ENCODE measurements at regions not wholly inside any gene's neighbourhood (a gene's known extent, or its start where the extent isn't known, plus 50 kb on each side); places are given as distances from the start of the nearest gene placed in this dataset.
"Not testable (repeated sequence)": the region's sequence is repeated elsewhere in the genome, so short reads cannot be mapped to it uniquely, and the experiment has no call there.

GRCh38 chr13:111479412-111479811, 159.0 kb downstream of the TEX29 start:
- DNase-seq = no peak

- peak; percentile 56 for DNase-seq
Measured at GRCh38 chr13:111480503-111480902, 160.1 kb downstream of the TEX29 start.

DNA sequence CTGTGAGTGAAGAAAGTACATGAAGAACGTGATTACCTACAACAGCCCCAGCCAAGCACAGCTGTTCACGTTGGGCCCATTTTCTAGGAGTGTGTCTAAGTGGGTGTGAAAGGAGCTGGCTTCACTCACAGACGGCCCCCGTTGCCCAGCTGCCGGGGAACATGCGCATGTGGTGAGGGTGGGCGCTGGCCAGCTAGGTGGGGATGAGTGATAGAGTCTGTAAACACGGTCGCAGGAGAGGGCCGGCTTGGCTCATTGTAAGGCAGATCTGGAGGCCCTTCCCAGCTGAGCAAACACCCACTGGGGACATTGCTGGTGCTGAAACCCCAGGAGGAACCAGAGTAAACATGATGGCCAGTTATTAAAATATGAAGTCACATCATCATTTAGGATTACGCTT, 160.5 kb downstream of the TEX29 start:
- peak; percentile 99 for DNase-seq

GRCh38 chr13:111482126-111482525, 161.7 kb downstream of the TEX29 start:
- DNase-seq = no peak

DNA sequence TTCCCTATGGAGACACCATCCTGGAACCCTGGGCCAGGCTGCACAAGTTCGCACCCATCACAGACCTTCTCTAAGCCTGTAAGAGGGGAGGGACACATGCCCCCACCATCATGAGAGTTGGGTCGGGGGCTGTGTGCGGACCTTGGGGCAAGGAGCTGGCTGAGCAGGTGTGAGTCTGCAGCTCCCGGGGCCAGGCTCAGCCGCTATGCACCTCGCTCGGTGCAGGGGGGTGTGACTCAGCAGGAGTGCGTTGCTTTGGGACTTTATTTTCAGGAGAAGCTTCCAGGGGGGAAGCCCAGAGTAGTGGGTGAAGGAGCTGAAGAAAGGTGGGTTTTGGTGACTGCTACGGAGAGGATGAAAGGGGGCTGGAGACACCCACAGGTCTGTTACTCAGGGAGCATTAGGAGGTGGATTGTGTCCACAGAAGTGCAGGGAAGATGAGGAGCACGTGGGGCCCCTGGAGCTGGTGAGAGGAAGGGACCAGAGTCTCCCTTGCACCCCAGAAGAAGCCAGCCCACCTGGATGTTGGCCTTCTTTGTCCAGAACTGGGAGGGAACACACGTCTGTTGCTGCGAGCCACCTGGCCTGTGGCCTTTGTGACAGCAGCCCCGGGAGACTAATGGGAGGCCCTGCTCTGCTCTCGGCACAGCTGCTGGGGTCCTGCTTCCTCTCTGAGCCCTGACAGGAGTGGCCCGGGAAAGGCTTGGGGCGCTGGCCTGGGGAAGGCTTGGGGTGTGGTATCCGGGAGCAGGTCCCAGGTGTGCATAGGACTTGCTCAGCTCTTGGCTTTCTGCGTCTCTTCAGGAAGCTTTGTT, 162.6 kb downstream of the TEX29 start:
- peak; percentile 86 for DNase-seq

GRCh38 chr13:111483621-111483987, 163.2 kb downstream of the TEX29 start:
- DNase-seq = no peak

- DNase-seq = peak; percentile 97
Measured at GRCh38 chr13:111484141-111484925, 163.9 kb downstream of the TEX29 start.

- DNase-seq = no peak
Measured at GRCh38 chr13:111484959-111485358, 164.5 kb downstream of the TEX29 start.

- no peak for DNase-seq
Measured at GRCh38 chr13:111485491-111486250, 165.2 kb downstream of the TEX29 start.

- DNase-seq = no peak
Measured at GRCh38 chr13:111486331-111486730, 165.9 kb downstream of the TEX29 start.

DNA sequence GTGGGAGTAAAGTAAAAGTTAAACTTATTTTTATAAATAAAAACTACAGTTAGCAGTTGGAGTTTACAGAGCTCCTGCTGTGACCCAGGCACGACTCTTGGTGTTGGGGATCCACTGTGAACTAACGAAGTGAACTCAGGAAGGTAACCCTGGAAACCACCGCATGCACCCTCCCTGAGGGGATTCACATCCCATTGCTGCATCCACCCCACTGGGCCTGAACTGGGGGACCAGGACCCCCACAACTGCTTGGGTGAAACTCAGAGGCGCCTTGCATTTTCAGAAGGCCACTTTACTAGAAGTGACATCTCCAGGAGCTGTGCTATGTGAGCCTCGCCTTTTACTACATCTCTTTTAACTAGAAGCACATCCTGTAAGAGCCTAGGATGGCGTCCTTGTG, 166.4 kb downstream of the TEX29 start:
- DNase-seq = no peak

DNA sequence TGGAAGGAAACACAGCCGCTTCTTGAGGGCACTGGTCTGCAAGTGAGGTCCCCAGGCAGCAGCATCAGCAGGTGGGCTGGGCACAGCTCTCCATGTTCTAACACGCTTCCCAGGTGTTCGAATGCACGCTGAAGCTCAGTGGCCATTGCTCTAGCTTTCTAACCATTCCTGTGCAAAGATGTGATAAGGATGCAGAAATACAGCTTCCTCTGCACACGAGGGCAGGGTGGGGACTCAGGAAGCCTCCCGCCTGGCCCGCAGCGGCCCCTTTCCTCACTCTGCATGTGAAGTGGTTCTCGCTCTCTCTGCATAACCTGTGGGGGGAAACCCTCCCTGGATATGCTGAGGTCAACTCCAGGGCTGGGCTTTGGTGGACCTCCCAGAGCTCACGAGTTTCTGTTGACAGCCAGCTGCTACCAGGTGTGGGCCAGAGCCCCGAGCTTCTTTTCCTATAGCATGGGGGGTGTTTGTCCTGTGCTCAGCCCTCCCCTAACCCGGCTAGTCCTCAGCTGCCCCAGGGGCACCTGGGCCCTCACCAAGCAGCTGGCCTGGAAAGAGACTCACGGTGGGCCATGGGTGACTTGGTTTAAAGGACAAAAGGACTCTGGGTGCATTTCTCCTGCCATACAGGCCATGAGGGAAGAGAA, 168.2 kb downstream of the TEX29 start:
- DNase-seq = no peak

DNA sequence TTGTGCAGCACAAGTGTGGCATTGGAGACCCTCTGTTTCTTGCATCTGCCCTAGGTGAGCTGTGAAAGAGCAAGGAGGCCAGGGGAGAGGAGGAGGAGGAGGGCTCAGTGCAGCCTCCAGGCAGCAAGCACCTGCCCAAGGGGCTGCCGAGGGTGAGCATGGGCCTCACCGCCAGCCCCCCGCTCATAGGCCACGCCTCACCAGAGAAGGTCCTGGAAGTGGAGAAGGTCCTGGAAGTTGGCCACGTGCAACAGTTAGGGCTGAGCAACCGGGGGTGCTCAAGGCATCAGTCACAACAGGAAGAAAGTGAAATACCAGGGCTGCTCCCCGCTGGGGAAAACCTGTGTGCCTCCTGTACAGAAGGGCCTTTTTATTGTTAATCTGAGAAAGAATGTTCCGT, 168.9 kb downstream of the TEX29 start:
- no peak for DNase-seq

DNA sequence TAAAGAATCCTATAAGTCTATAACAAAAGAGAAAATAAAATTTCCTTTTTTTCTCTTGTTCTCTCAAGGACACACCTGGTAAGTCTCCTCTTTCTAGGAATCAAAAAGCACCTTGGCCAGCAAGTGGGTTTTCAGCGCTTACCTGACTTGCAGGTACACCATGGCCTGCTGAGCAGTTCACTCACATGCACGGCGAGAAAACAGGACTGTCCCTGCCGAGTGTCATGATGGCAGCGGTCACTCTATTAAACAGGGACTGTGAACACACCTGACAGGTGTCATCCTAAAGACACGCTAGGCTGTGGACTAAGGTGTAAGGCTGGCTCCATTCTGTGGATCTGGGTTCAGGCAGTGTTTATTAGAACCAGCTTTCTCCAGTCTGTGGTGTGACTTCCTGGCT, 170.2 kb downstream of the TEX29 start:
- no peak for DNase-seq

DNA sequence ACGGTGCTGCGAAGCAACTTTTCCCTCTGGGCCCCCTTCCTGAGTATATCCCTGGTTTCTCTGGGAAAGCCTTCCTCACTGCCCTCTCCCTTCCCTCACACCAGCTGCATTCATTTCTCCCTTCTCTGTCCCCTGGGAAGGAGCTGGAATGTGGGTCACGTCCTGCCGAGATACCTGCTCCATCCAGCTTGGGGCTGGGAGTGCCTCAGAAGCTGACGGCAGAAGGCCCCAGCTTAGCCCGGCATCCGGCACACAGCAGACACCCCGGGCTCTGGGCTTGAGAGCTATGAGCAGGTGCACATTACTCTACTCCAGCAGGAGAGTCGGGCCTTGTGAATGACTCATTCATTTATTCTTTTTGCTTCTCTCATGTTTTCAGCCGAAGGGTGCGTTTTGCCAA, 170.6 kb downstream of the TEX29 start:
- no peak for DNase-seq

DNA sequence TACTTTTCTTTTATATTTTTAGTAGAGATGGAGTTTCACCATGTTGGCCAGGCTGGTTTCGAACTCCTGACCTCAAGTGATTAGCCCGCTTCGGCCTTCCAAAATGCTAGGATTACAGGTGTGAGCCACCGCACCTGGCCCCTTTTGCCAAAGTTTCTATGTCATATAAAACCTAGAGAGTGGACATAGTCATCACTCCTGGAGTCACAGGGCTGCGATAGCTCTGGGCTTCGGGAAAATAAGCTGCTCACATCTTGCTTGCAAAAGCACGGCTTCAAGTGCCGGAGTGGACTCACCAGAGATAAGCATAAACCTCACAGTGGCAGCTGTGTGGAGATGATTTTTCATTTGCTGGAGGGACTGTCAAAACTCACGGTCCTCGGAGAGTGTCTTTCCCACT, 171.2 kb downstream of the TEX29 start:
- DNase-seq = no peak

DNA sequence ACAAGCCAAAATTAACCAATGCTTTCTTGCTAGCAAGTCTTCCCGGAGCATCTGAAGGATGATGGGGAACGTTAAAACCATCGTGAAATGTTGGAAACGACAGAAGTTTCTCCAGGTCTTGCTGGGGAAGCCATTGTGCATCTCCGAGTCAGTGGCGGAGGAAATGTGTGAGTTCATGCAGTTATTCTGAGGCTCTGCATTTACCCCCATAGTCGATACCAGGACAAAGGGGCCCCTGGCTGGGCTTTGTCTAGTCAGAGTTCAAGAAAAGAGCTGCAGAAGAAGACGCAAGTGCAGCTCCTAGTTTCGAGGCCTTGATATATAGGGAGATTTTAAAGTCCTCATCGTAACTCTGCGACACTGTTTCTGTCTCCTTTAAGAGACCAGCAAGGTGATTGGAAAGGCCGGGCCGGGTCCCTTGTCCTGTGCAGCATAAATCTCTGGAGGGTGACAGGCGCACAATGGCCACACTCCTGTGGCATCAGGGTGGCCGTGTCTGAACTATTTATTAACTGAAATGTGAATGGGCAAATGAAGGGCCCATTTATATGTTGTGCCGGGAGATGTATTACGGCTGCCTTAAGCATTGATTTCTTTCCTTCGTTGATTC, 172.0 kb downstream of the TEX29 start:
- no peak for DNase-seq

DNA sequence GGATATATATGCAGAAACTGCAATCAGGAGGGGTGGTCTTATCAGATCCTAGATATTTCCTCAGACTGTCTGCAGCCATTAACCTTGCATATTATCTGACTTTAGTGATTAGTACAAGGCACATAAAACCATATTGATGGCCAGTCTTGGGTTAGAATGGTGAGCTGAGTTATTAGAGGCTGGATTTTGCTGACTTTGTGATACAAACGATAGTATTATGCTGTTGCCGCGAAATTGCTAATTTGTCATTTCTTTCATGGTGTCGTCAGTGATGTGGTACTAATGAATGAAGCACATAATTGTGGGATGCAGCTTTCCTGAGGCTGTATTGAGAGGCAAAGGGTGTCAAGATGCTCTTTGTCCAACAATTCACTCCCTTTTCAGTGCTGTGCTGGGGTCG, 172.5 kb downstream of the TEX29 start:
- no peak for DNase-seq

GRCh38 chr13:111493468-111493867, 173.0 kb downstream of the TEX29 start:
- DNase-seq = peak; percentile 46

- DNase-seq = no peak
Measured at GRCh38 chr13:111494641-111495040, 174.2 kb downstream of the TEX29 start.

GRCh38 chr13:111501596-111502535, 181.4 kb downstream of the TEX29 start:
- DNase-seq = not testable (repeated sequence)
